MM.1S (cell line): ENCODE measurements at regions not wholly inside any gene's neighbourhood (a gene's known extent, or its start where the extent isn't known, plus 50 kb on each side); places are given as distances from the start of the nearest gene placed in this dataset.

ENCODE experiments used
- DNase-seq: peaks from one replicate; pipeline ENCODE4 v3.0.0-alpha.2; 2015
- H2AFZ ChIP-seq: fragments of 300-600 bp; sonication (generic); 2 replicates; pipeline ENCODE4 v1.6.0; 2016; ENCODE audit warnings: antibody characterized with exemption, low read length
- H3F3A ChIP-seq: fragments of 300-600 bp; sonication (generic); 2 replicates; pipeline ENCODE4 v1.6.1; 2016; ENCODE audit warnings: mild to moderate bottlenecking, antibody characterized with exemption, low read length, moderate library complexity, mixed read lengths; ENCODE audit not compliant: insufficient read depth
- H3K27ac ChIP-seq: fragments of 300-600 bp; sonication (generic); 2 replicates; pipeline ENCODE4 v1.5.1; 2016; ENCODE audit warnings: mild to moderate bottlenecking, low read length
- H3K27me3 ChIP-seq: fragments of 300-600 bp; sonication (generic); replicated peaks from 2 replicates; pipeline ENCODE4 v1.6.0; 2016; ENCODE audit warnings: low read length; ENCODE audit not compliant: insufficient read depth
- H3K36me3 ChIP-seq: fragments of 300-600 bp; sonication (generic); replicated peaks from 2 replicates; pipeline ENCODE4 v1.6.1; 2016; ENCODE audit warnings: mild to moderate bottlenecking, low read length, mixed read lengths; ENCODE audit not compliant: insufficient read depth
- H3K4me1 ChIP-seq: fragments of 300-600 bp; sonication (generic); 2 replicates; pipeline ENCODE4 v1.6.1; 2016; ENCODE audit warnings: low read length, mixed read lengths
- H3K4me2 ChIP-seq: fragments of 300-600 bp; sonication (generic); 2 replicates; pipeline ENCODE4 v1.6.0; 2016; ENCODE audit warnings: low read depth, low read length
- H3K4me3 ChIP-seq: fragments of 300-600 bp; sonication (generic); 2 replicates; pipeline ENCODE4 v1.5.1; 2016; ENCODE audit warnings: low read length, mixed read lengths
- H3K79me2 ChIP-seq: fragments of 300-600 bp; sonication (generic); 2 replicates; pipeline ENCODE4 v1.6.1; 2016; ENCODE audit warnings: mixed run types, low read length, mixed read lengths
- H3K9ac ChIP-seq: fragments of 300-600 bp; sonication (generic); 2 replicates; pipeline ENCODE4 v1.6.1; 2016; ENCODE audit warnings: low read length, mixed read lengths
- H3K9me2 ChIP-seq: fragments of 300-600 bp; sonication (generic); replicated peaks from 2 replicates; pipeline ENCODE4 v1.6.1; 2016; ENCODE audit warnings: mild to moderate bottlenecking, low read length, mixed read lengths; ENCODE audit not compliant: insufficient read depth
- H3K9me3 ChIP-seq: fragments of 300-600 bp; sonication (generic); replicated peaks from 2 replicates; pipeline ENCODE4 v1.6.1; 2016; ENCODE audit warnings: mild to moderate bottlenecking, low read length, mixed read lengths; ENCODE audit not compliant: insufficient read depth
- H4K20me1 ChIP-seq: fragments of 300-600 bp; sonication (generic); 2 replicates; pipeline ENCODE4 v1.6.1; 2016; ENCODE audit warnings: mild to moderate bottlenecking, low read length, moderate library complexity, mixed read lengths; ENCODE audit not compliant: insufficient read depth
- CTCF ChIP-seq: fragments of 300-600 bp; sonication (generic); IDR thresholded peaks from 2 replicates; pipeline ENCODE4 v1.5.1; 2016; ENCODE audit warnings: antibody characterized with exemption, low read length, mixed read lengths
- EZH2 ChIP-seq: fragments of 300-600 bp; sonication (generic); optimal IDR thresholded peaks from 2 replicates; pipeline ENCODE3; 2017; ENCODE audit warnings: low read depth, mild to moderate bottlenecking, antibody characterized with exemption, low read length, mixed read lengths
- EZH2phosphoT487 ChIP-seq: fragments of 300-600 bp; sonication (generic); IDR thresholded peaks from 2 replicates; pipeline ENCODE4 v1.6.1; 2018; ENCODE audit warnings: antibody characterized with exemption, low read length

GRCh38 chr17:71553381-71553780 is 567.4 kb upstream of the SOX9 start:
- H3K27ac ChIP-seq, result no peak overlapping the region
- H3K4me2 ChIP-seq, result peak overlapping the region; percentile 9; the same call in 1 of the 2 replicates
- H3K27me3 ChIP-seq, result no peaks in the 10 kb centered on the region
- H3K9ac ChIP-seq, result no peak overlapping the region
- no peaks in the 10 kb centered on the region for H3K36me3 ChIP-seq
- TF ChIP-seq CTCF (no peak), EZH2 (no peak), EZH2phosphoT487 (no peak)
- no peaks in the 10 kb centered on the region for H3K9me2 ChIP-seq
- no peaks in the 10 kb centered on the region for H3K79me2 ChIP-seq
- H3K4me1 ChIP-seq, result no peaks in the 10 kb centered on the region
- H4K20me1 ChIP-seq, result no peaks in the 10 kb centered on the region
- H3F3A ChIP-seq, result no peaks in the 10 kb centered on the region
- no peak overlapping the region for H3K4me3 ChIP-seq
- H2AFZ ChIP-seq, result no peak overlapping the region
- H3K9me3 ChIP-seq, result no peaks in the 10 kb centered on the region
- peak; percentile 11 for DNase-seq

GRCh38 chr17:71558901-71559300 is 561.9 kb upstream of the SOX9 start:
- Histone ChIP-seq H3K9me3 (no peaks in the 10 kb centered on the region), H3K79me2 (no peaks in the 10 kb centered on the region), H3K27ac (no peak overlapping the region), H3K36me3 (no peaks in the 10 kb centered on the region), H3K4me2 (no peak overlapping the region), H3K27me3 (no peaks in the 10 kb centered on the region), H4K20me1 (no peaks in the 10 kb centered on the region), H3K4me3 (no peak overlapping the region), H2AFZ (no peak overlapping the region), H3F3A (no peaks in the 10 kb centered on the region), H3K4me1 (no peaks in the 10 kb centered on the region), H3K9me2 (no peaks in the 10 kb centered on the region), H3K9ac (no peak overlapping the region)
- no peak for DNase-seq
- TF ChIP-seq EZH2phosphoT487, result no peak
- no peak for TF ChIP-seq EZH2
- TF ChIP-seq CTCF, result no peak

- Histone ChIP-seq H3K79me2 (no peaks in the 10 kb centered on the region), H4K20me1 (no peaks in the 10 kb centered on the region), H3K36me3 (no peaks in the 10 kb centered on the region), H3K27me3 (no peaks in the 10 kb centered on the region), H3F3A (no peaks in the 10 kb centered on the region), H3K9me3 (no peaks in the 10 kb centered on the region), H3K9me2 (no peaks in the 10 kb centered on the region), H3K4me3 (no peak overlapping the region), H3K9ac (no peak overlapping the region), H3K4me2 (no peak overlapping the region), H3K4me1 (no peaks in the 10 kb centered on the region), H3K27ac (no peak overlapping the region), H2AFZ (no peak overlapping the region)
- no peak for TF ChIP-seq CTCF
- TF ChIP-seq EZH2phosphoT487, result no peak
- no peak for TF ChIP-seq EZH2
- DNase-seq, result no peak
These were observed 548.5 kb upstream of the SOX9 start for GRCh38 chr17:71572343-71572742.
